WTC11 (cell line): ENCODE measurements at regions not wholly inside any gene's neighbourhood (a gene's known extent, or its start where the extent isn't known, plus 50 kb on each side); places are given as distances from the start of the nearest gene placed in this dataset.

Experiments used
- ARID4B ChIP-seq: sonication (generic); formaldehyde crosslinking; IDR thresholded peaks from 2 replicates; pipeline ENCODE4 v1.8.0; 2023; ENCODE audit warnings: missing genetic modification reagents, mild to moderate bottlenecking, borderline replicate concordance
- CTCF ChIP-seq: fragments of 200-600 bp; IDR thresholded peaks from 2 replicates; pipeline ENCODE4 v1.8.0; 2022; ENCODE audit warnings: antibody characterized with exemption
- GTF2I ChIP-seq: fragments of 250-450 bp; sonication (Bioruptor Pico); conservative IDR thresholded peaks from 2 replicates; pipeline ENCODE4 v1.4.0; 2021; ENCODE audit warnings: mild to moderate bottlenecking
- MAX ChIP-seq: sonication (generic); formaldehyde crosslinking; IDR thresholded peaks from 2 replicates; pipeline ENCODE4 v1.8.0; 2022; ENCODE audit warnings: mild to moderate bottlenecking, missing genetic modification reagents
- NFE2L1 ChIP-seq: sonication (generic); formaldehyde crosslinking; IDR thresholded peaks from 2 replicates; pipeline ENCODE4 v1.8.1; 2023; ENCODE audit warnings: missing genetic modification reagents
- PRDM15 ChIP-seq: sonication (generic); formaldehyde crosslinking; IDR thresholded peaks from 2 replicates; pipeline ENCODE4 v1.8.0; 2022; ENCODE audit warnings: missing genetic modification reagents
- PREB ChIP-seq: sonication (generic); formaldehyde crosslinking; IDR thresholded peaks from 2 replicates; pipeline ENCODE4 v1.8.1; 2022; ENCODE audit warnings: mild to moderate bottlenecking, missing genetic modification reagents, moderate library complexity, borderline replicate concordance
- SMAD3 ChIP-seq: sonication (generic); formaldehyde crosslinking; IDR thresholded peaks from 2 replicates; pipeline ENCODE4 v1.8.0; 2022; ENCODE audit warnings: missing genetic modification reagents, mild to moderate bottlenecking, borderline replicate concordance
- ZMAT4 ChIP-seq: fragments of 250-450 bp; sonication (Bioruptor Pico); IDR thresholded peaks from 2 replicates; pipeline ENCODE4 v1.9.0; 2021; ENCODE audit warnings: mild to moderate bottlenecking
- ZNF671 ChIP-seq: fragments of 250-450 bp; sonication (Bioruptor Pico); IDR thresholded peaks from 2 replicates; pipeline ENCODE4 v1.8.0; 2021; ENCODE audit warnings: mild to moderate bottlenecking

- TF ChIP-seq CTCF, result no peak
- TF ChIP-seq GTF2I, result no peak
- no peak for TF ChIP-seq ZMAT4 (CRISPR knock-in tag)
- no peak for TF ChIP-seq NFE2L1 (CRISPR knock-in tag)
- no peak for TF ChIP-seq ARID4B (CRISPR knock-in tag)
- TF ChIP-seq ZNF671 (CRISPR knock-in tag), result no peak
- no peak for TF ChIP-seq PRDM15 (CRISPR knock-in tag)
- no peak for TF ChIP-seq MAX (CRISPR knock-in tag)
- no peak for TF ChIP-seq PREB (CRISPR knock-in tag)
- TF ChIP-seq SMAD3 (CRISPR knock-in tag), result no peak
Observed at GRCh38 chr2:8197101-8197500, 484.8 kb upstream of the ID2 start.
